Inflammatory macrophage (primary cell): ENCODE measurements at regions not wholly inside any gene's neighbourhood (a gene's known extent, or its start where the extent isn't known, plus 50 kb on each side); places are given as distances from the start of the nearest gene placed in this dataset.

ENCODE experiments used
- DNase-seq, 2 donors: peaks; one replicate each; pipeline ENCODE4 v3.0.0-alpha.2; 2020 to 2022

- no peak for DNase-seq
Measured at GRCh38 chr4:31111790-31112189, 391.6 kb downstream of the PCDH7 start.

GRCh38 chr4:31114816-31115215, 394.6 kb downstream of the PCDH7 start:
- DNase-seq = no peak

- DNase-seq = no peak
Measured at GRCh38 chr4:31124008-31124585, 403.9 kb downstream of the PCDH7 start.

GRCh38 chr4:31125061-31125460, 404.9 kb downstream of the PCDH7 start:
- no peak for DNase-seq

- no peak for DNase-seq
Measured at GRCh38 chr4:31125496-31125895, 405.3 kb downstream of the PCDH7 start.

GRCh38 chr4:31126881-31127398, 406.8 kb downstream of the PCDH7 start:
- no peak for DNase-seq

- no peak for DNase-seq
Measured at GRCh38 chr4:31130930-31131329, 410.8 kb downstream of the PCDH7 start.

- DNase-seq = no peak
Measured at GRCh38 chr4:31134720-31135119, 414.6 kb downstream of the PCDH7 start.

- DNase-seq = no peak
Measured at GRCh38 chr4:31139767-31140166, 419.6 kb downstream of the PCDH7 start.

GRCh38 chr4:31141095-31141831, 421.1 kb downstream of the PCDH7 start:
- no peak for DNase-seq

GRCh38 chr4:31141832-31142142, 421.6 kb downstream of the PCDH7 start:
- no peak for DNase-seq

GRCh38 chr4:31146366-31146765, 426.2 kb downstream of the PCDH7 start:
- DNase-seq = no peak

- DNase-seq = no peak
Measured at GRCh38 chr4:31148990-31149389, 428.8 kb downstream of the PCDH7 start.

- DNase-seq = no peak
Measured at GRCh38 chr4:31156221-31156620, 436.1 kb downstream of the PCDH7 start.

- DNase-seq = no peak
Measured at GRCh38 chr4:31160146-31160545, 440.0 kb downstream of the PCDH7 start.

- no peak for DNase-seq
Measured at GRCh38 chr4:31169846-31170245, 449.7 kb downstream of the PCDH7 start.

- DNase-seq = no peak
Measured at GRCh38 chr4:31171362-31171761, 451.2 kb downstream of the PCDH7 start.

- DNase-seq = no peak
Measured at GRCh38 chr4:31175242-31175910, 455.2 kb downstream of the PCDH7 start.

- DNase-seq = no peak
Measured at GRCh38 chr4:31183256-31183655, 463.1 kb downstream of the PCDH7 start.

GRCh38 chr4:31185014-31185585, 464.9 kb downstream of the PCDH7 start:
- DNase-seq = no peak

GRCh38 chr4:31187979-31188378, 467.8 kb downstream of the PCDH7 start:
- DNase-seq = no peak

GRCh38 chr4:31189938-31190337, 469.8 kb downstream of the PCDH7 start:
- no peak for DNase-seq

GRCh38 chr4:31190671-31191070, 470.5 kb downstream of the PCDH7 start:
- no peak for DNase-seq

- no peak for DNase-seq
Measured at GRCh38 chr4:31192341-31192740, 472.2 kb downstream of the PCDH7 start.
